CD4-positive, alpha-beta T cell treated with Interleukin-21 for 1 hour (primary cell): ENCODE measurements at regions not wholly inside any gene's neighbourhood (a gene's known extent, or its start where the extent isn't known, plus 50 kb on each side); places are given as distances from the start of the nearest gene placed in this dataset.
"Not testable (repeated sequence)": the region's sequence is repeated elsewhere in the genome, so short reads cannot be mapped to it uniquely, and the experiment has no call there.

Source experiments
- DNase-seq: peaks from one replicate; pipeline ENCODE4 v3.0.0-alpha.2; 2020

- DNase-seq: no peak
Measured at GRCh38 chr1:199946305-199947155, 81.0 kb upstream of the NR5A2 start.

DNA sequence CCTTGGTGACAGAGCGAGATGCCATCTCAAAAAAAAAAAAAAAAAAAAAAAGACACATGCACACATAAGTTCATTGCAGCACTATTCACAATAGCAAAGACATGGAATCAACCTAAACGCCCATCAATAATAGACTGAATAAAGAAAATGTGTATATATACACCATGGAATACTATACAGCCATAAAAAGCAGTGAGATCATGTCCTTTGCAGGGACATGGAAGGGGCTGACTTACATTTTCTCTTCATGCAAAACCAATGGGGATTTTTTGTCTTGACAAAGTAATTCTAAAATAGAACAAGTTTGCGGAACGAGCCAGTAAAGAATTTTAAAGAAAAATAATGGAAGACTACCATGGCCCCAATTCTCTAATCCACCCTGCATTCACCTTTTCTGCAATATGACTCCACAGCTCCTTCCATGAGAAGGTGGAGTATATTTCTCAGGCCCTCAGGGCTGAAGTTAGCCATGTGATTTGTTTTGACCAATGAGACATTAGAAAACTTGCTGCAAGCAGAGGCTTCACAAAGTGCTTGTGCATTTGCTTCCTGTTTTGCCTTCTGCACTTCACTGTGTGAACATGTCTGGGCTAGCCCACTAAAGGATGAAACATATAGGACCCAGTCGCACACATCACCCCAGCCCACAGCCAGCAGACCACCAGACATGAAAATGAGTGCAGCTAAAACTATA lies 78.8 kb upstream of the NR5A2 start:
- no peak for DNase-seq

GRCh38 chr1:199951005-199951404 lies 76.5 kb upstream of the NR5A2 start:
- DNase-seq: not testable (repeated sequence)

DNA sequence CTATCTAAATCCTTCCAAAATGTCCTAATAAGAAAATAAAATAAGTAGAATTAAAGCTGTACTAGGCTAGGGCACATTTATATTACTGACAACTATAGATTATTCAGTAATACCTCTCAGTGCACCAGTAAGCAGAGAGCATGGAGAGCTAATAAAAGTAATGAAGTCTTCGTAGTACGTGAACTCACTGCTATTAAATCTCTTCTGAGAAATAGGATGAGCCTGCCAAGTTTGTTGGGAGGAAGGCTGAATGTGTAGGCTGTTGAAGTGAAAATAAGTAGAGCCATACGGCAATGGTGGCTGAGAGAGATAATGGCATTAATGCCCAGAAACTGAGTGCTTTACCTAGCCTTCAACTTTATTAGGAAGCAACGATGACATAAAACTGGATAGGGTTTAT lies 73.9 kb upstream of the NR5A2 start:
- no peak for DNase-seq

- DNase-seq: no peak
Measured at GRCh38 chr1:199954699-199955098, 72.8 kb upstream of the NR5A2 start.

- no peak for DNase-seq
Measured at GRCh38 chr1:199955235-199955634, 72.3 kb upstream of the NR5A2 start.

DNA sequence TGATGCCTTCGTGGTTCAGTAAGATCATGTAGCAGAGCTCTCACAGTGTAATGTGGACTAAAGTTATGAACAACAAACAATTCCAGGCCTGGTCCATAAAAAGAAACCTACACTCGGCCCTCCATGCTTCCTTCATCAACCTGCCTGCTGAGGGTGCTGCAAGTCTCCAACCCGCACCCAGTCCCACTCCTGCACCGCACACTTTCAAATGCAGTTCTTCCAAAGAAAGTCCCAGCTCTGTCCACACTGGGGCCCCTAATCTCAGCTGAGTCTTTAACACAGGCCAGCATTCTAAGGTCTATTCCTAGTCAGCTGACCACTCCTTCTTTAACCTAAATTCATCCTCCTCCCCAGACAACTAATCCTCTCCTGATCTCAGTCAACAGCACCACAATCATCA lies 71.5 kb upstream of the NR5A2 start:
- DNase-seq: no peak

DNA sequence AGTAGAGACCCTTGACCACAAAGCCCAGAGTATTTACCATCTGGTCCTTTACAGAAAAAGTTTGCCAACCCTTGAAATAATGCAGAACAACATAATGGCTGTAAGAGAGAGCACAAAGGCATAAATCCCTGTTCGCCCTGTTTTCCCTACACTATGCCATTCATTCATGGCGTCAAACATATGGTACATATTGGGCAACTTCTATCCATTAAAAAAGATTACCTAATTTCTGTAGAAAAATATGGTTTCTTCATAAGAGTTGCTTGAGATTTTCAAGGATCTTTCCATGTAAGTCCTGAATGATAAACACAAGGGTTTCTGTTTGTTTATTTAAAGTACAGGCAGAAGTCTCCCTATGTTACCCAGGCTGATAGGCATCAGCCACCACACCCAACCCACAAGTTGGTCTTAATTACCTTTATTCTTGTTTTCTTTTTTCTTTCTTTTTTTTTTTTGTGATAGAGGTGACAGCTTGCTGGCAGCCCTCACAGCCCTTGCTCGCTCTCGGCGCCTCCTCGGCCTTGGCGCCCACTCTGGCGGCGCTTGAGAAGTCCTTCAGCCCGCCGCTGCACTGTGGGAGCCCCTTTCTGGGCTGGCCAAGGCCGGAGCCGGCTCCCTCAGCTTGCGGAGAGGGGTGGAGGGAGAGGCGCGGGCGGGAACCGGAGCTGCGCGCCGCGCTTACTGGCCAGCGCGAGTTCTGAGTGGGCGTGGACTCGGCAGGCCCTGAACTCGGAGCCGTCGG lies 68.3 kb upstream of the NR5A2 start:
- DNase-seq: no peak

DNA sequence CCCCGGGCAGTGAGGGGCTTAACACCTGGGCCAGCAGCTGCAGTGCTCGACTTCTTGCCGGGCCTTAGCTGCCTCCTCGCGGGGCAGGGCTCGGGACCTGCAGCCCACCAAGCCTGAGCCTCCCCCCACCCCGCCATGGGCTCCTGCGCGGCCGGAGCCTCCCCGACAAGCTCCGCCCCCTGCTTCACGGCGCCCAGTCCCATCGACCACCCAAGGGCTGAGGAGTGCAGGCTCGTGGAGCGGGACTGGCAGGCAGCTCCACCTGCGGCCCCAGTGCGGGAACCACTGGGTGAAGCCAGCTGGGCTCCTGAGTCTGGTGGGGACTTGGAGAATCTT lies 67.8 kb upstream of the NR5A2 start:
- no peak for DNase-seq

DNA sequence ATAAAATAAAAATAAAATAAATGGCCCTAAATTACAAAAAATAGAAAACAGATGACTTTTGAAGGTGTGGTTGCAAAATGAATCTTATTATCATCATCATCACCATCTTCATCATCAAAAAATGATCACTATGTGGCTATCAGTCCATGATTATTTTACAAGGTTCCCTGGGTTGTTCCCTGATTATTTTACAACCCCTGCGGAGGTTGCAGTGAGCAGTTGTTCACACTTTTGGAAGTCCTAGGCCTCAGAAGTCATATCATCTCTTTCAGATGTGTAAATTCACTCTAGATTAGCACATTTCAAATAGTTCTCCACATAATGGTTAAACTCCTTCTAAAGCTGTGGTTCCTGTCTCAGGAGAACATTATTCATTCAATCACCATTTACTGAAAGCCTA lies 57.4 kb upstream of the NR5A2 start:
- no peak for DNase-seq

GRCh38 chr1:199976496-199977144 lies 50.9 kb upstream of the NR5A2 start:
- no peak for DNase-seq
